Nephron progenitor cell (in vitro differentiated cells): ENCODE measurements at regions not wholly inside any gene's neighbourhood (a gene's known extent, or its start where the extent isn't known, plus 50 kb on each side); places are given as distances from the start of the nearest gene placed in this dataset.

Experiments
- DNase-seq: peaks from one replicate; pipeline ENCODE4 v3.0.0; 2021
- H3K27ac Mint-ChIP-seq: 2 replicates; pipeline ENCODE4 v1.8.0; 2021; ENCODE audit warnings: mild to moderate bottlenecking, moderate library complexity, mixed read lengths
- H3K27me3 Mint-ChIP-seq: 2 replicates; pipeline ENCODE4 v1.8.0; 2021; ENCODE audit warnings: mild to moderate bottlenecking, low read depth, mixed read lengths; ENCODE audit not compliant: poor library complexity
- H3K36me3 Mint-ChIP-seq: 2 replicates; pipeline ENCODE4 v1.8.0; 2021; ENCODE audit warnings: low read depth, mixed read lengths
- H3K4me1 Mint-ChIP-seq: 2 replicates; pipeline ENCODE4 v1.8.0; 2021; ENCODE audit warnings: mixed read lengths
- H3K4me3 Mint-ChIP-seq: 2 replicates; pipeline ENCODE4 v1.8.0; 2021; ENCODE audit warnings: mild to moderate bottlenecking, moderate library complexity, mixed read lengths
- H3K9me3 Mint-ChIP-seq: 2 replicates; pipeline ENCODE4 v1.8.0; 2021; ENCODE audit warnings: mild to moderate bottlenecking, moderate library complexity, mixed read lengths
- TF ChIP-seq, protein P1 (sequence below): fragments of 200-600 bp; sonication (generic); IDR thresholded peaks from 2 replicates; pipeline ENCODE4 v1.5.0; 2021; ENCODE audit warnings: antibody characterized with exemption

DNA sequence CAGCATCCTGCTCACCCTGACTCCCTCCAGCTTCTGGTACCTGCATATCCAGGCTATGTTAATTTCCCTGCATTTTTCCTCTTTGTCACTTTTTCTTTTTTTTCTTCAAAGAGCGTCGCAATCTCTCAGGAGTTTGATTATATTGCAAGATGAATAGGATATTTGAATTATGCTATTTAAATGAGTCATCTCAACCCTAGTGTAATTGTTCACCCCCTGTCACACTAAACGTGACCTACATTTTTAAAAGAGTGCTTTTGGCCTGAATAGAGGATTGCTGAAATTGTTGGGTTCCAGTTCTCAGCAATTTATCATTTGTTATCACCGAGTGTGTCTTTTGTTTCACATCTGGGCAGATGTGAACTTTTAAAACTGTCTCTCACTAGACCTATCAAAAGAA is 294.7 kb downstream of the SOX2 start:
- no peaks in the 10 kb centered on the region for H3K36me3 Mint-ChIP-seq
- H3K27ac Mint-ChIP-seq = no peak overlapping the region
- no peak for DNase-seq
- peaks cover 15% of the 10 kb centered on the region for H3K27me3 Mint-ChIP-seq
- peaks cover 3% of the 10 kb centered on the region for H3K9me3 Mint-ChIP-seq
- no peak overlapping the region for H3K4me3 Mint-ChIP-seq
- TF ChIP-seq, protein P1, sequence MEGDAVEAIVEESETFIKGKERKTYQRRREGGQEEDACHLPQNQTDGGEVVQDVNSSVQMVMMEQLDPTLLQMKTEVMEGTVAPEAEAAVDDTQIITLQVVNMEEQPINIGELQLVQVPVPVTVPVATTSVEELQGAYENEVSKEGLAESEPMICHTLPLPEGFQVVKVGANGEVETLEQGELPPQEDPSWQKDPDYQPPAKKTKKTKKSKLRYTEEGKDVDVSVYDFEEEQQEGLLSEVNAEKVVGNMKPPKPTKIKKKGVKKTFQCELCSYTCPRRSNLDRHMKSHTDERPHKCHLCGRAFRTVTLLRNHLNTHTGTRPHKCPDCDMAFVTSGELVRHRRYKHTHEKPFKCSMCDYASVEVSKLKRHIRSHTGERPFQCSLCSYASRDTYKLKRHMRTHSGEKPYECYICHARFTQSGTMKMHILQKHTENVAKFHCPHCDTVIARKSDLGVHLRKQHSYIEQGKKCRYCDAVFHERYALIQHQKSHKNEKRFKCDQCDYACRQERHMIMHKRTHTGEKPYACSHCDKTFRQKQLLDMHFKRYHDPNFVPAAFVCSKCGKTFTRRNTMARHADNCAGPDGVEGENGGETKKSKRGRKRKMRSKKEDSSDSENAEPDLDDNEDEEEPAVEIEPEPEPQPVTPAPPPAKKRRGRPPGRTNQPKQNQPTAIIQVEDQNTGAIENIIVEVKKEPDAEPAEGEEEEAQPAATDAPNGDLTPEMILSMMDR = no peak
- H3K4me1 Mint-ChIP-seq = peaks cover 3% of the 10 kb centered on the region

DNA sequence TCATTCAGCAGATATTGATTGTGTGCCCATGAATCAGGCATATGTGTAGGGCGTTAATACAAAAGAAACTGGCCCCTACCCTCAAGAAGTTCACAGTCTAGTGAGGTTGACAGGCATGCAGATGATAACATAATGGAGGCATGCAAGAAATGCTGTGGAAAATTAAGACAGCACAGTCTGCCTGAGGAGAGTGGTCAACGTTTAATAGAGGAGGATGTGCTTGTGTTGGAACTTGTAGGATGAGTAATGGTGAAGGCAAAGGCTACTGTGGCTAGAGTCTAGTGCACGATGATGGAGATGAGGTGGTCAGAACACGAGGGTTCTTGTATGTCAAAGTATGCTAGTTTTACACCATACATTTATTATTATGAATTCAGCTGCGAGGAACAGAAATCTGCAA is 295.7 kb downstream of the SOX2 start:
- Mint-ChIP-seq H3K27me3 (peaks cover 15% of the 10 kb centered on the region), H3K36me3 (no peaks in the 10 kb centered on the region), H3K9me3 (peaks cover 3% of the 10 kb centered on the region), H3K4me1 (no peaks in the 10 kb centered on the region), H3K27ac (no peak overlapping the region), H3K4me3 (no peak overlapping the region)
- TF ChIP-seq, protein P1 = no peak
- DNase-seq = no peak

DNA sequence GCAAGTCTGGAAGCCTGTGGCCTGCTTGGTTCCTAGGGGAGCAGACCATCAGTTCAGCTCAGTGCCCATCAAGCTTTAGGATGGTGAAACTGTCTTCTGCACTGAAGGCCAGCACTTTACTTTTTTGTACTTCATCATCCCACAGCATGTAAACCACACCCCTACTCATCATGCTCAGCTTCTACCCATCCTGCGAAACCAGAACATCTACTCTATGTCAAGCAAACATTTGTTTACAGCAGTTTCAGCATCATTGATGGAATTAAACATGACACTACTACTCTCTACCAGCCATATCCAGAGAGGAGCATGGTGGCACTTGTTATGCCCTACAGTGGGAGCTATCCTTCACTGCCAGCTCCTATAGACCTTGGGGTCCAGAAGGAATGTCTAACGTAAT is 306.6 kb downstream of the SOX2 start:
- Mint-ChIP-seq H3K27ac (no peak overlapping the region), H3K27me3 (peaks cover 9% of the 10 kb centered on the region), H3K36me3 (no peaks in the 10 kb centered on the region), H3K9me3 (no peaks in the 10 kb centered on the region), H3K4me1 (peaks cover 7% of the 10 kb centered on the region), H3K4me3 (no peak overlapping the region)
- TF ChIP-seq, protein P1 = no peak
- no peak for DNase-seq

DNA sequence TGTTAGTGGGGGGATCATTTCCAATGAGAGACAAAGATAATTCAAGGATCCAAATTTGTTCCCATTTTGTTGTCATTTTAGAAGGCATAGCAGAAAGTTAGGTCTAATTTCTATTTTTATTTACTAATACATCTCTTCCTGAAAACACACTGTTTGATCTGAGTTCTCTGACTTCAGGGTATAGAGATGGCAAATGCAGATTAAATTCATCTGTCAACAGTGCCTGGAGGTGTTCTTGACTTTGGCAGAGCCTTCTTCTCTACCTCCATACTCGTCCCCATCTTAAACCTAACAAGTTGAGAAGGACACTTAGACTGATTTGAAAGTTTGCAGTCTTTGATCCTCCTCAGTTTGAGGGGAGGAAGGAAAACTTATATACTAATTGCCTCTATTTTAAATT is 308.2 kb downstream of the SOX2 start:
- H3K27me3 Mint-ChIP-seq = peaks cover 9% of the 10 kb centered on the region
- H3K36me3 Mint-ChIP-seq = no peaks in the 10 kb centered on the region
- DNase-seq = no peak
- peaks cover 16% of the 10 kb centered on the region for H3K4me1 Mint-ChIP-seq
- no peak overlapping the region for H3K27ac Mint-ChIP-seq
- TF ChIP-seq, protein P1 = no peak
- no peaks in the 10 kb centered on the region for H3K9me3 Mint-ChIP-seq
- no peak overlapping the region for H3K4me3 Mint-ChIP-seq

DNA sequence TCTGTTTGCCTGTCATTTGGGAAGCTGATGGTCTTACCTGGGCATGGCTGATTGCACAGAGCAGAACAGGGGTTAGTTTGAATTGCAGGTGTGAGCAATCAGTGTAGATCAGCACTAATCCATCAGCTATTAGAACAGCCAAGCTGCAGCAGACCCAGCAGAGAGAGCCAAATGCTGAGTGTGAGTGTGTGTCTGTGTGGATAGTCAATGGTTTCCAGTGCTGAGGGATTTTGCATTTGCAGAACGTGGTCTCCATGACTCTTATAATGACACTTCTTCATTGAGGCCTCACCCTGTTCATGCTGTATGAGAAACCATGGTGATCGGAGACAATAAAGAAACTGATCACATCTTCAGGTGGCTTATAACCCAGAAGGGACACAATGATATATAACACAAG is 312.1 kb downstream of the SOX2 start:
- TF ChIP-seq, protein P1 = no peak
- no peak overlapping the region for H3K4me3 Mint-ChIP-seq
- DNase-seq = no peak
- H3K4me1 Mint-ChIP-seq = peaks cover 16% of the 10 kb centered on the region
- no peaks in the 10 kb centered on the region for H3K27me3 Mint-ChIP-seq
- H3K36me3 Mint-ChIP-seq = no peaks in the 10 kb centered on the region
- H3K9me3 Mint-ChIP-seq = no peaks in the 10 kb centered on the region
- no peak overlapping the region for H3K27ac Mint-ChIP-seq

DNA sequence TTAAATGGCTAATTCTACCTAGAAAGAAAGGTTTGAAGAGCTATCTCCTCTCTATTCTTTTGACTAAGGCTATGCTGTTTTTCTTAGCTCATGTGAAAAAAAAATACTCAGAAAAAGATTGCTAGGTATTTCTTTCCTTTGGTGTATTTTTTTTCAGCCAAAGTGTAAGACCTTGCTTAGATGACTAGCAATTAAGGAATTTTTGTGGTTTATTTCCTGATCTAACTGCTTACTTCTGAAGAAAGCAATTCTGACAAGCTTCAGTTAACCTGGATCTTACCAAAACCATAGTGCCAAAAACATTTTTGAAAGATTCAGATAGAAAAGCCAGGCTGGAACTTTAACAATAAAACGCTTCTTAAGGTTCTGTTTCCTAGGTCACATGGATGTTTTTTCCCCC is 315.6 kb downstream of the SOX2 start:
- no peaks in the 10 kb centered on the region for H3K27me3 Mint-ChIP-seq
- TF ChIP-seq, protein P1 = no peak
- no peak overlapping the region for H3K4me3 Mint-ChIP-seq
- peaks cover 10% of the 10 kb centered on the region for H3K4me1 Mint-ChIP-seq
- no peak overlapping the region for H3K27ac Mint-ChIP-seq
- DNase-seq = no peak
- H3K36me3 Mint-ChIP-seq = no peaks in the 10 kb centered on the region
- H3K9me3 Mint-ChIP-seq = no peaks in the 10 kb centered on the region
